ENCODE measurements at regions not wholly inside any gene's neighbourhood (a gene's known extent, or its start where the extent isn't known, plus 50 kb on each side); places are given as distances from the start of the nearest gene placed in this dataset.

DNA sequence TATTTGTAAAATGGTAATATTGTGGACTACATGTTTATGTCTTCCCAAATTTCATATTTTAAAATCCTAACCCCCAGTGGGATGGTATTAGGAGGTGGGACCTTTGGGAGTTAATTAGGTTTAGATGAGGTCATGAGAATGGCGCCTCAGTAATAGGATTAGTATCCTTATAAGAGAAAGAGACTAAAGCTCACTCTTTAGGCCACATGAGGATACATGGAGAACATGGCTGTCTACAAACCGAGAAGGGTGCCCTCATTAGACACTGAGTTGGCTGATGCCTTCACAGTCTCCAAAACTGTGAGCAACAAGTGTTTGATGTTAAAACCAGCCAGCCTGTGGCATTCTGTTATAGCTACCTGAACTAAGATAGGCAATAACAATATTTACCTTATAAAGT lies 58.3 kb upstream of the OTOGL start (continued):
- TF ChIP-seq, protein P1, sequence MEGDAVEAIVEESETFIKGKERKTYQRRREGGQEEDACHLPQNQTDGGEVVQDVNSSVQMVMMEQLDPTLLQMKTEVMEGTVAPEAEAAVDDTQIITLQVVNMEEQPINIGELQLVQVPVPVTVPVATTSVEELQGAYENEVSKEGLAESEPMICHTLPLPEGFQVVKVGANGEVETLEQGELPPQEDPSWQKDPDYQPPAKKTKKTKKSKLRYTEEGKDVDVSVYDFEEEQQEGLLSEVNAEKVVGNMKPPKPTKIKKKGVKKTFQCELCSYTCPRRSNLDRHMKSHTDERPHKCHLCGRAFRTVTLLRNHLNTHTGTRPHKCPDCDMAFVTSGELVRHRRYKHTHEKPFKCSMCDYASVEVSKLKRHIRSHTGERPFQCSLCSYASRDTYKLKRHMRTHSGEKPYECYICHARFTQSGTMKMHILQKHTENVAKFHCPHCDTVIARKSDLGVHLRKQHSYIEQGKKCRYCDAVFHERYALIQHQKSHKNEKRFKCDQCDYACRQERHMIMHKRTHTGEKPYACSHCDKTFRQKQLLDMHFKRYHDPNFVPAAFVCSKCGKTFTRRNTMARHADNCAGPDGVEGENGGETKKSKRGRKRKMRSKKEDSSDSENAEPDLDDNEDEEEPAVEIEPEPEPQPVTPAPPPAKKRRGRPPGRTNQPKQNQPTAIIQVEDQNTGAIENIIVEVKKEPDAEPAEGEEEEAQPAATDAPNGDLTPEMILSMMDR (IDR thresholded peaks at IDR 0.05 in 2 of 3, conservative IDR thresholded peaks at IDR 0.05 in 1 of 3; ENCODE audit: borderline replicate concordance in 1 of 3, insufficient read depth in 1 of 3, low read depth in 2 of 3, low read length in 2 of 3) = no peak
- no peak for TF ChIP-seq SIN3A (IDR thresholded peaks at IDR 0.05; ENCODE audit: low read depth)
- TF ChIP-seq POLR2AphosphoS5 (IDR thresholded peaks at IDR 0.05; ENCODE audit: low read depth, low read length) = no peak
- TF ChIP-seq TCF7L2 (IDR thresholded peaks at IDR 0.05; ENCODE audit: borderline replicate concordance, extremely low read depth, insufficient read depth, insufficient read length) = no peak
- no peak for TF ChIP-seq CEBPB (IDR thresholded peaks at IDR 0.05; ENCODE audit: low read depth)

DNA sequence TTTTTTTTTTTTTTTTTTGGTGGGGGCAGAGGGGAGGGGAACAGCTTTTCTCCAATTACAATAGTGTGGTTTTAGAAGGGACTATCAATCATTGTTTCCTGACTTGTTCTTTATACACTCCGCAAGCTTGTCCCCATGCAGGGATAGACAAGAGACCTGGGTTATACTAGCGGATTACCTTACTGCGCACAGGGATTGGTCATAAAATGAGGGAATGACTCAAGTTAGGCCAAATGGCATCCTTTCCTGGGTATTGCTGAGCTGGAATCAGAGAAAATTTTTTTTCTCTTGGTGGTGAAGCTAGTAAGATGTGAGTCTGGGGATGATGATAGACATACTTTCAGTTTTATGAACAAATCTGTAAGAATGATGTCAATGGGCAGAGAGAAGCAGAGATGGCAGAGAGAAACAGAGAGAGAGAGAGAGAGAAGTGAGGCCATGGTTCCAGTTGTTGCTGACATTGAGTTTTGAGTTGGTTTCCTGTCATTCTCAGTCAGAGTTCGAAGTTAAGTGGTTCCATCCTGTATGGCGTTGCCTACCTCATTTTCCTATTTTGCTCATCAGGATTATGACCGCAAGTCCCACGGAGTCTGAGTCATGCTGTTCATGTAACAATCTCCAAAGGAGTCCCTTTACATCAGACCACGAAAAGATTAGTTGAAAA lies 59.1 kb upstream of the OTOGL start:
- RAD21 ChIA-PET (ENCODE audit: low non-redundant PET in 1 of 2, low total read pairs in 2 of 2, uncharacterized antibody in 2 of 2, unreplicated experiment in 2 of 2) = no interaction called here
- H3K9me2 ChIP-seq (ENCODE audit: insufficient read depth) = no peaks in the 10 kb centered on the region
- intact Hi-C loops (cut with micrococcal nuclease) = no loop called here
- no peaks in the 10 kb centered on the region for H3K36me3 ChIP-seq (ENCODE audit: control insufficient read depth in 1 of 2, insufficient read depth in 2 of 2, low read length in 2 of 2)
- H2AFZ ChIP-seq (ENCODE audit: low read depth, low read length, poor library complexity, severe bottlenecking) = no peak overlapping the region
- CTCF ChIA-PET = interaction anchor here (0.7 kb wide), 1 partner anchor 84 kb away, joined by 3 read pairs; no protein-coding TSS in a partner anchor
- H3K79me2 ChIP-seq (ENCODE audit: insufficient read depth, low read length) = no peaks in the 10 kb centered on the region
- H3K27ac ChIP-seq (ENCODE audit: low read depth, low read length) = no peak overlapping the region
- no peaks in the 10 kb centered on the region for H3K27me3 ChIP-seq (ENCODE audit: insufficient read depth, low read length)
- no peaks in the 10 kb centered on the region for H4K20me1 ChIP-seq (ENCODE audit: insufficient read depth)
- POLR2A ChIA-PET = no interaction called here
- peaks cover 0 to 14% of the 10 kb centered on the region in 2 experiments; a peak in 2 of 4 replicates for H3K4me1 ChIP-seq (ENCODE audit: control insufficient read depth in 1 of 2, insufficient read depth in 2 of 2, low read length in 2 of 2)
- no peak overlapping the region for H3K4me2 ChIP-seq (ENCODE audit: low read length)
- no peak overlapping the region for H3K9ac ChIP-seq (ENCODE audit: low read length)
- H3K9me3 ChIP-seq (ENCODE audit: control insufficient read depth in 1 of 2, insufficient read depth in 1 of 2, low read depth in 1 of 2, low read length in 2 of 2) = no peaks in the 10 kb centered on the region
- DNase-seq (ENCODE audit: low read depth, low spot score) (no peak), ATAC-seq (no peak)
- BruUV-seq (replicated peaks) = no TSS peak
- H3K4me3 ChIP-seq (replicated peaks in 1 of 2; ENCODE audit: low read depth in 1 of 2, low read length in 2 of 2) = no peak overlapping the region
- TF ChIP-seq EGR1 (IDR thresholded peaks at IDR 0.05; ENCODE audit: low read depth) (no peak), TCF7L2 (IDR thresholded peaks at IDR 0.05; ENCODE audit: borderline replicate concordance, extremely low read depth, insufficient read depth, insufficient read length) (no peak), EZH2 (IDR thresholded peaks at IDR 0.05) (no peak)
